PC-3 (cell line): ENCODE measurements at regions not wholly inside any gene's neighbourhood (a gene's known extent, or its start where the extent isn't known, plus 50 kb on each side); places are given as distances from the start of the nearest gene placed in this dataset.

Experiments used
- ATAC-seq: fragments of 200-7000 bp; cut with Tn5 transposase; 2 replicates; pipeline ENCODE4 v1.9.1; 2020; ENCODE audit warnings: mild to moderate bottlenecking, moderate library complexity
- BruUV-seq: library from RNA; stranded (reverse); fragments of 400-500 nt; replicated peaks from 2 replicates; lab custom pipeline; 2021; lab: Mats Ljungman, UMichigan
- CTCF ChIA-PET: fragments of 300-600 bp; sonication (Branson Sonifier 250); formaldehyde crosslinking; loops from one replicate; lab custom pipeline; 2022; ENCODE audit warnings: antibody characterized with exemption; lab: Charles Lee
- POLR2A ChIA-PET: fragments of 300-600 bp; sonication (Branson Sonifier 250); formaldehyde crosslinking; loops from one replicate; lab custom pipeline; 2022; ENCODE audit warnings: antibody characterized with exemption; ENCODE audit not compliant: unreplicated experiment; lab: Charles Lee
- DNase-seq: peaks from one replicate; pipeline ENCODE4 v3.0.0-alpha.2; 2015
- H2AFZ ChIP-seq: fragments of 300-600 bp; sonication (generic); 2 replicates; pipeline ENCODE4 v1.6.0; 2016; ENCODE audit warnings: antibody characterized with exemption, low read length
- H3F3A ChIP-seq: fragments of 300-600 bp; sonication (generic); one replicate; pipeline ENCODE4 v1.6.0; 2017; ENCODE audit warnings: antibody characterized with exemption, low read length, control low read depth, mild to moderate bottlenecking; ENCODE audit not compliant: unreplicated experiment
- H3K27ac ChIP-seq: fragments of 300-600 bp; sonication (generic); 2 replicates; pipeline ENCODE4 v1.5.1; 2016; ENCODE audit warnings: mild to moderate bottlenecking, low read length
- H3K27me3 ChIP-seq: fragments of 300-600 bp; sonication (generic); 2 replicates; pipeline ENCODE4 v1.6.1; 2016; ENCODE audit warnings: low read length, mixed read lengths
- H3K36me3 ChIP-seq: fragments of 300-600 bp; sonication (generic); 2 replicates; pipeline ENCODE4 v1.6.1; 2016; ENCODE audit warnings: low read depth, mixed run types, low read length, mixed read lengths
- H3K4me1 ChIP-seq: fragments of 300-600 bp; sonication (generic); 2 replicates; pipeline ENCODE4 v1.5.1; 2016; ENCODE audit warnings: low read length; ENCODE audit not compliant: insufficient read depth
- H3K4me2 ChIP-seq: fragments of 300-600 bp; sonication (generic); 2 replicates; pipeline ENCODE4 v1.6.0; 2016; ENCODE audit warnings: low read length
- H3K4me3 ChIP-seq: fragments of 300-600 bp; sonication (generic); 2 replicates; pipeline ENCODE4 v1.5.1; 2016; ENCODE audit warnings: mild to moderate bottlenecking, low read length, mixed read lengths
- H3K79me2 ChIP-seq: fragments of 300-600 bp; sonication (generic); 2 replicates; pipeline ENCODE4 v1.6.1; 2017; ENCODE audit warnings: low read length, mixed read lengths
- H3K9ac ChIP-seq: fragments of 300-600 bp; sonication (generic); 2 replicates; pipeline ENCODE4 v1.6.0; 2016; ENCODE audit warnings: mild to moderate bottlenecking, low read length
- H3K9me2 ChIP-seq: fragments of 300-600 bp; sonication (generic); replicated peaks from 2 replicates; pipeline ENCODE4 v1.6.1; 2016; ENCODE audit warnings: mixed run types, low read length, mixed read lengths
- H3K9me3 ChIP-seq: fragments of 300-600 bp; sonication (generic); 2 replicates; pipeline ENCODE4 v1.6.1; 2016; ENCODE audit warnings: low read length, mixed read lengths
- H4K20me1 ChIP-seq: fragments of 300-600 bp; sonication (generic); 2 replicates; pipeline ENCODE4 v1.6.1; 2016; ENCODE audit warnings: low read length, mixed read lengths
- EZH2 ChIP-seq: fragments of 300-600 bp; sonication (generic); IDR thresholded peaks from one replicate; pipeline ENCODE4 v1.6.1; 2017; ENCODE audit warnings: antibody characterized with exemption, mild to moderate bottlenecking, low read length; ENCODE audit not compliant: unreplicated experiment
- EZH2phosphoT487 ChIP-seq: fragments of 300-600 bp; sonication (generic); IDR thresholded peaks from 2 replicates; pipeline ENCODE4 v1.6.1; 2018; ENCODE audit warnings: mild to moderate bottlenecking, antibody characterized with exemption, low read length, borderline replicate concordance
- intact Hi-C: fragments of 100-400 bp; cut with micrococcal nuclease; formaldehyde crosslinking; loops from 2 replicates; pipeline ENCODE4 v1.9.0; 2023
- TF ChIP-seq, protein P1 (sequence below): fragments of 300-600 bp; sonication (generic); conservative IDR thresholded peaks from 2 replicates; pipeline ENCODE4 v1.5.1; 2017; ENCODE audit warnings: antibody characterized with exemption, low read depth, mild to moderate bottlenecking, low read length

DNA sequence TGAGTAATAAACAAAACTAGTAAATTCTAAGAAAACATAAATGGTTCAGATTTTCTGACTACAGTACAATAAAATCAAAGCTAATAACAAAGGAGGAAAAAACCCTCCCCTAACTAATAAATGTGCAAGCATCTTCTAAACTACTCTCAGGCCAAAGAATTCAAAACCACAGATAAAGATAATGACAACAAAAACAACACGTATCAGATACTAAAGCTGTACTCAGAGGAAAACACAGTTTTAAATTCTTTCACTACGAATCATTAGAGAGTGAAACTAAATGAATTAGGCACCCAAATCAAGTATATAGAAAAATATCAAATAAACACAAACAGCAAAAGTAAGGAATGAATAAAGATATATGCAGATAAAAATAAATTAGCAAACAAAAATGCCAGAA lies 200.9 kb downstream of the TEX36 start:
- Histone ChIP-seq H3K27me3 (peaks cover 46% of the 10 kb centered on the region), H3K4me2 (no peak overlapping the region), H3K9me2 (no peaks in the 10 kb centered on the region), H3K4me3 (no peak overlapping the region), H3F3A (no peaks in the 10 kb centered on the region), H3K9ac (no peak overlapping the region), H3K27ac (no peak overlapping the region), H2AFZ (no peak overlapping the region), H3K36me3 (no peaks in the 10 kb centered on the region), H4K20me1 (no peaks in the 10 kb centered on the region), H3K79me2 (no peaks in the 10 kb centered on the region), H3K9me3 (no peaks in the 10 kb centered on the region), H3K4me1 (peaks cover 13% of the 10 kb centered on the region)
- TF ChIP-seq EZH2phosphoT487 (no peak), EZH2 (no peak)
- TF ChIP-seq, protein P1, sequence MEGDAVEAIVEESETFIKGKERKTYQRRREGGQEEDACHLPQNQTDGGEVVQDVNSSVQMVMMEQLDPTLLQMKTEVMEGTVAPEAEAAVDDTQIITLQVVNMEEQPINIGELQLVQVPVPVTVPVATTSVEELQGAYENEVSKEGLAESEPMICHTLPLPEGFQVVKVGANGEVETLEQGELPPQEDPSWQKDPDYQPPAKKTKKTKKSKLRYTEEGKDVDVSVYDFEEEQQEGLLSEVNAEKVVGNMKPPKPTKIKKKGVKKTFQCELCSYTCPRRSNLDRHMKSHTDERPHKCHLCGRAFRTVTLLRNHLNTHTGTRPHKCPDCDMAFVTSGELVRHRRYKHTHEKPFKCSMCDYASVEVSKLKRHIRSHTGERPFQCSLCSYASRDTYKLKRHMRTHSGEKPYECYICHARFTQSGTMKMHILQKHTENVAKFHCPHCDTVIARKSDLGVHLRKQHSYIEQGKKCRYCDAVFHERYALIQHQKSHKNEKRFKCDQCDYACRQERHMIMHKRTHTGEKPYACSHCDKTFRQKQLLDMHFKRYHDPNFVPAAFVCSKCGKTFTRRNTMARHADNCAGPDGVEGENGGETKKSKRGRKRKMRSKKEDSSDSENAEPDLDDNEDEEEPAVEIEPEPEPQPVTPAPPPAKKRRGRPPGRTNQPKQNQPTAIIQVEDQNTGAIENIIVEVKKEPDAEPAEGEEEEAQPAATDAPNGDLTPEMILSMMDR, result no peak
- DNase-seq (no peak), ATAC-seq (no peak)
- intact Hi-C loops, result no loop called here
- BruUV-seq, result no TSS peak
- POLR2A ChIA-PET, result no interaction called here
- CTCF ChIA-PET, result no interaction called here

DNA sequence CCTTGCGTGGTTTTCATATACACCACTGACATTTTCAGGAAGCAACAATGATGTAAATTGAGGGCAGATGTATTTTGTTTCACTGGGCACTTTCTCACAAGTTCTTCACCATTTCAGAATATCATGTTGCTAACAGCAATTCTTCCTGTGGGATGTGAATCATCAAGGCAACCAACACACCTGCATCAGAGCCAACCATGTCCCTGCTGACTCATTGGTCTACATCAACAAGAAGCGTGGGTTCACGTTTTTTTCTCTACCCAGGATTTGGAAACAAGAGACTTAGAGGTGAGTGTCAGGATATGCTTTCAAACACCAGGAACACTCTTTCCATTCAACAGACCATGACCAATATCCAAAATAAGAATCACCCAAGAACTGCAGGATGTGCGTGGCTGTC lies 203.9 kb downstream of the TEX36 start:
- ChIA-PET CTCF (no interaction called here), POLR2A (no interaction called here)
- Histone ChIP-seq H3K27me3 (peaks cover 66% of the 10 kb centered on the region), H3K79me2 (no peaks in the 10 kb centered on the region), H3K9me3 (no peaks in the 10 kb centered on the region), H3K4me1 (peaks cover 13% of the 10 kb centered on the region), H3K9ac (no peak overlapping the region), H3K36me3 (no peaks in the 10 kb centered on the region), H3K27ac (no peak overlapping the region), H3F3A (no peaks in the 10 kb centered on the region), H3K4me3 (no peak overlapping the region), H3K4me2 (0 out of 2 replicates have a peak overlapping the region, but pooled peaks have one; percentile 33), H4K20me1 (no peaks in the 10 kb centered on the region), H3K9me2 (no peaks in the 10 kb centered on the region), H2AFZ (no peak overlapping the region)
- no TSS peak for BruUV-seq
- peak; percentile 83 for DNase-seq
- no peak; the same call in 1 of the 2 replicates for ATAC-seq
- intact Hi-C loops, result no loop called here
- TF ChIP-seq, protein P1, result no peak
- no peak for TF ChIP-seq EZH2phosphoT487
- TF ChIP-seq EZH2, result no peak

DNA sequence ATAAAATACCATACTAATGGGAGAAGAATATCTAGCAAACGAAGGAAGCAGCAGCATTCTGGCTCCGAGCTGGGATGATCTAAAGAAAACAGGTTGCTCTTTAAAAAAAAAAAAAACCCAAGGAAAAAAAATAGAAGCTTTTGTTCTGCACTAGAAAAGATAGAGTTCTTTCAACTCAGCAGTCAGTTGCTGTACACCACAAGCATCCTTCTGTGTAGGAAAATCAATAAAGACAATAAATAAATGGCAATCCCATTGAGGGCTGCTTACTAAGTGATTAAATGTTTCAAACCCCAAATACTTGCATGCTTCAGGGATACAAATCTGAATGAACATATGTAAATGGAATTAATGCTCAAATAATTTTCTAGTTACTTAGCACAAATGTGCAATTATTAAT lies 207.1 kb downstream of the TEX36 start:
- CTCF ChIA-PET, result no interaction called here
- intact Hi-C loops, result no loop called here
- Histone ChIP-seq H4K20me1 (no peaks in the 10 kb centered on the region), H3K27me3 (peaks cover 73% of the 10 kb centered on the region), H3K4me1 (peaks cover 13% of the 10 kb centered on the region), H3K9ac (no peak overlapping the region), H3K4me3 (no peak overlapping the region), H2AFZ (no peak overlapping the region), H3K4me2 (no peak overlapping the region), H3K36me3 (no peaks in the 10 kb centered on the region), H3K9me2 (no peaks in the 10 kb centered on the region), H3K27ac (no peak overlapping the region), H3F3A (no peaks in the 10 kb centered on the region), H3K79me2 (no peaks in the 10 kb centered on the region), H3K9me3 (no peaks in the 10 kb centered on the region)
- TF ChIP-seq EZH2phosphoT487 (no peak), EZH2 (no peak)
- TF ChIP-seq, protein P1, result no peak
- POLR2A ChIA-PET, result no interaction called here
- no TSS peak for BruUV-seq
- no peak for DNase-seq
- no peak for ATAC-seq
